Smooth muscle cell of the brain vasculature (primary cell): ENCODE measurements at regions not wholly inside any gene's neighbourhood (a gene's known extent, or its start where the extent isn't known, plus 50 kb on each side); places are given as distances from the start of the nearest gene placed in this dataset.
"Not testable (repeated sequence)": the region's sequence is repeated elsewhere in the genome, so short reads cannot be mapped to it uniquely, and the experiment has no call there.

ENCODE experiments used
- DNase-seq: peaks from one replicate; pipeline ENCODE4 v3.0.0-alpha.2; 2012; ENCODE audit warnings: low read depth, low spot score

DNA sequence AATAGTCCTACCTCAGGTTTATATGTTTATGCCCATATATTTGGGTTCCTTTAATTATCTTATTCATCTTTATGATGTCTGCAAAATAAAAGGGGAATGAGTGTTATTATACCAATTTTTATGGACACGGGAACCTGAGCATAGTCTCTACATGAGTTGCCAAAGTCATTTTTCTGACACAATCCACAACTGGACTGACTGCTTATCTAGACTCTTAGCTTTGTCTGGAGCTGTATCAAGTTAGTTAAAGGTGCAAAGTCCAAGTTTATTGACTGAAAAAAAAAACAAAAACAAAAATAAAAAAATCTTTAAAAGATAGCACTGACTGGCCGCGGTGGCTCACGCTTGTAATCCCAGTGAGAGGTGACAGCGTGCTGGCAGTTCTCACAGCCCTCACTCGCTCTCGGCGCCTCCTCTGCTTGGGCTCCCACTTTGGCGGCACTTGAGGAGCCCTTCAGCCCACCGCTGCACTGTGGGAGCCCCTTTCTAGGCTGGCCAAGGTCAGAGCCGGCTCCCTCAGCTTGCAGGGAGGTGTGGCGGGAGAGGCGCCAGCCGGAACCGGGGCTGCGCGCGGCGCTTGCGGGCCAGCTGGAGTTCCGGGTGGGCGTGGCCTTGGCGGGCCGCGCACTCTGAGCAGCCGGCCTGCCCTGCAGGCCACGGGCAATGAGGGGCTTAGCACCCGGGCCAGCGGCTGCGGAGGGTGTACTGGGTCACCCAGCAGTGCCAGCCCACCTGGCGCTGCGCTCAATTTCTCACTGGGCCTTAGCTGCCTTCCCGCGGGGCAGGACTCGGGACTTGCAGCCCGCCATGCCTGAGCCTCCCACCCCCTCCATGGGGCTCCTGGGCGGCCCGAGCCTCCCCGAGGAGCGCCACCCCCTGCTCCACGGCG lies 116.6 kb upstream of the MBNL1 start:
- DNase-seq: not testable (repeated sequence)

DNA sequence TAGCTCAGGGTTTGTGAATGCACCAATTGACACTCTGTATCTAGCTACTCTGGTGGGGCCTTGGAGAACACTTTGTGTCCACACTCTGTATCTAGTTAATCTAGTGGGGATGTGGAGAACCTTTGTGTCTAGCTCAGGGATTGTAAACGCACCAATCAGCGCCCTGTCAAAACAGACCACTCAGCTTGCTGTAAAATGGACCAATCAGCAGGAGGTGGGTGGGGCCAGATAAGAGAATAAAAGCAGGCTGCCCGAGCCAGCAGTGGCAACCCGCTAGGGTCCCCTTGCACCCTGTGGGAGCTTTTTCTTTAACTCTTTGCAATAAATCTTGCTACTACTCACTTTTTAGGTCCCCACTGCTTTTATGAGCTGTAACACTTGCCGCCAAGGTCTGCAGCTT lies 115.6 kb upstream of the MBNL1 start:
- not testable (repeated sequence) for DNase-seq

DNA sequence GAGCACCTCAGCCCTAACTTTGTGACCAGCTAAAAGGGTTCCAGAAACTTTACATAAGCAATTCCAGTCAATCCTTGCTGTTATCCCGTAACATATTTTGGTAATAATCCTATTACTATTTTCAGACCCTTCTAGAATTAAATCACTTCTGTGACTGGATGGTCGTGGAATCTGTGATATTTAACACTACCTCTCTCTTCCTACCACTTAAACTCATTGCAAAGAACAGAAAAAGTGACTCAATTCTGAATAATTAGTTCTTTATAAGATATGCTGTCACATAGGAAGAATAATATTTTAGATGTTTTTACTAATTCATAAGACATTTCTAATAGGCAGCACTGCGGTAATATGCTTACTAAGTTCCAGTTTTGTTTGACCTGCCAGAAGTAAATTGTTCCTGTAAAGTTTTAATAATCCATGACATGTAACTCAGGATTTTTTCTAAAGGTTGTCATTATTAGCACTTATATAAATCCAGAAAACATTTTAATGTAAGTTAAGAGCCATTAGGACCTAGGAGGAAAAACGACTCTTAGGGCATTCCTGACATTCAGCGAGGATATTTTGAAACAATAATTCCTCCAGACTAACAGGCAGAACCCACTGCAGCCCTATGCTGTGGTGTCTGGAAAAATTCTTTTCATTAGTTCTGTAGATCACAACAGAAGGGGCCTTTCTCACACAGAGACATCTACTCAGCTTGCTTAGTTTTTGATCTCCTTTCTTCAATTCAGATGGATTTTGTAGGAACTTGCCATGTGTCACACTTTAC lies 113.3 kb upstream of the MBNL1 start:
- no peak for DNase-seq

DNA sequence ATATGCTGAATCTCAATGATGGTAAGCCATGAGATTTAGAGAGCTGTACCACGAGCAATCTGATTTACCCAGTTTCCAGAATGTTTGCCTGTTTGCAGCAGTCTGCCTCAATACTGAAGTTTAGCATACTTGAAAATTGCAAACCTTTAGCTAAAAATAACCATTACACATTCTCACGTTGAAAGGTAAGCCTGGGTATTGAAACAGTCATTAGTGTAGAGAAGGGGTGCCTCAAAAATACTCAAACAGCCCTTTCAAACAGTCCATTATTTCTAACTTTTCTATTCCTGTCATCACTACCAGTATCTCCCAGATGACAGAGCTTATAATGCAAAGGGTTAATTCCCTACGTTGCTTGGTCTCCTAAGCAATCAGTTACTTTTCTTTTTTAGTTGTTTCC lies 111.8 kb upstream of the MBNL1 start:
- DNase-seq: no peak

DNA sequence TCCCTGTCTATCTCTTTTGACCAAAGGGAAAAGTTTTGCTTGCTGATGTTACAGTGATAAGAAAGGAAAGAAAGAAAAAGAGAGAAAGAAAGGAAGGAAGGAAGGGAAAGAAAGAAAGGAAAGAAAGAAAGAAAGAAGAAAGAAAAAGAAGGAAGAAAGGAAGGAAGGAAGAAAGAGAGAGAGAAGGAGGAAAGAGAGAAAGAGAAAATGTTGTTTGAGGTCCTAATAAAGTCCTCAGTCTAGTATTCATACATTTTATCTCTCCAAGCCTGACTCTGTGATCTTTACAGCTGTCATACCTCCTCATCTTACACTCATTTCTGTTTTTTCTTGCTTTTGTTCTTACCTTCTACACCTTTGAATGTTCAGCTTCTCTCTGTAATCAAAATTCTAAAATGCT lies 111.4 kb upstream of the MBNL1 start:
- no peak for DNase-seq

DNA sequence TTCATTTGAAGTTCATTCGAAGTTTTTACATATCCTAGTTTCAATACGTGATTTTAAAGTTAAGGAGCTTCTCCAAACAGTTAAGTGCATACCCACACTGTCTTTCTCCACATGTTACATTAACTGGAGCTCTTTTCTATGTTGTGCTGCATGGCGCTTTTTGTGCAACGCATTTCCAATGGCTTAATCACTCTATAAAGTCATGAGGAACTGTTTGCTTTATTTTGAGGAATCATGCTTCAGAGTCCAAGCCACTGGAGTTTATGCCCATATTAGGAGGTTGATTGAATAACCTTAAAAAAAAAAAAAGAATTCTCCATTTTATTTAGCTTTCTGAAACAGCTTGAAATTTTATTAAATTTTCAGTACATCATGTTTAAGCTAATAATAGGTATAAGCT lies 109.4 kb upstream of the MBNL1 start:
- DNase-seq: no peak

DNA sequence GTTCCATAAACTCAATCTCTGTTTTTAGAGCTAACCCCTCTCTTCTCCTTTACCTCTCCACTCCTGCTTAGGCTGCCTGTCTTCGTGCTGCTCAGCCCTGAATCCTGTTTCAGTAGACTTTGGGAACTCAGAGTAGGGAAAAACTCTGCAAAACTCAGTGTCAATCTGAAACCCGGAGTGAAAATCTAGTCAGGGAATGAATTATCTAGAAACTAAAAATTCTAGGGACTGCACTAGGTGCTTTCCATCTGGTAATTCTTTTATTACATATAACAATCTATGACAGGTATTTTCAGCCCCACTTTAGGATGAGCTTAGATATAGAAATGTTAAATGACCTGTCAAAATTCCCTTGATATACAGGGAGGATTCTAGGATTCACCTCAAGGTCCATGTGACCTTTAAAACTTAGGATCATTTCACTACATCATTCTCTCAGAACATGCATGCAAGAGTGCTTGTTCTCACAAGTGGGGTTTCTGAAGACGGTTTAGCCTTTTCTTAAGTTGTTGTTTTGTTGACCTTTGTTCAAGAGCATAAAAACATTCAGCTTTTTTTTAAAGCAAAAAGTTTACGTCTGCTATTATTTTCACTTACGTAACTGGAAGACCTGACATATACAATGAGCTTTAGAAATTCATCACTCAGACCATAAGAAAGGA lies 108.2 kb upstream of the MBNL1 start:
- DNase-seq: no peak

DNA sequence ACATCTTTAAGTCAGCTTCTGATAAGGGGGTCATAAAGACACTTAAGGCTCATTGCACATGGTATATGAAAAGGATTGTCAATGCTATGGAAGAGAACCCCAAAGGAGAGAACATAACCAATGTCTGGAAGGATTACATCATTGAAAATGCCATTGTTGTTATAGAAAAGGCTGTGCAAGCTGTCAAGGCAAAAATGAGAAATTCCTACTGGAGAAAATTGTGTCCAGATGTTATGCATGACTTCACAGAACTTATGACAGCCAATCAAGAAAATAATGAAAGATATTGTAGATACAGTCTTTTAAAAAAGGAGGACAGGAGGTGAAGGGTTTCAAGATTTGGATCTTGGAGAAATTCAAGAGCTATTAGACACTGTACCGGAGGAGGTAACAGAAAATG lies 96.3 kb upstream of the MBNL1 start:
- no peak for DNase-seq

DNA sequence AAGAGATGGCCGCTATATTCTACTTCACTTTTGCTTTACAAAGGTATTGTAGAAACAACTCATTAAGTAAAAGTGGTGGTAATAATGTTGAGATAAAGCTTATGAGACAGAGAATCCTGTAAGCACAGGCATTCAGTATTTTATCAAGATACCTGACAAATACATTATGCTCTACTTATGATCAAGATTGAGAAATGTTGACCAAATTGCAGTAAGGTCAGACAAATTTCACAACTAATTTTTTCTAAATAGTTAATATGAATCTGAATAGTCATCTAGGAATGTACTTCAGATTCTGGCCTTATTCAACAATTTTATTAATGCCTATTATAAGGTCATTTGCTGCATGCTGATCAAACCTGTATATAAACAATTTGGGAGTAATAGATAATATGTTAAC lies 95.1 kb upstream of the MBNL1 start:
- DNase-seq: no peak

DNA sequence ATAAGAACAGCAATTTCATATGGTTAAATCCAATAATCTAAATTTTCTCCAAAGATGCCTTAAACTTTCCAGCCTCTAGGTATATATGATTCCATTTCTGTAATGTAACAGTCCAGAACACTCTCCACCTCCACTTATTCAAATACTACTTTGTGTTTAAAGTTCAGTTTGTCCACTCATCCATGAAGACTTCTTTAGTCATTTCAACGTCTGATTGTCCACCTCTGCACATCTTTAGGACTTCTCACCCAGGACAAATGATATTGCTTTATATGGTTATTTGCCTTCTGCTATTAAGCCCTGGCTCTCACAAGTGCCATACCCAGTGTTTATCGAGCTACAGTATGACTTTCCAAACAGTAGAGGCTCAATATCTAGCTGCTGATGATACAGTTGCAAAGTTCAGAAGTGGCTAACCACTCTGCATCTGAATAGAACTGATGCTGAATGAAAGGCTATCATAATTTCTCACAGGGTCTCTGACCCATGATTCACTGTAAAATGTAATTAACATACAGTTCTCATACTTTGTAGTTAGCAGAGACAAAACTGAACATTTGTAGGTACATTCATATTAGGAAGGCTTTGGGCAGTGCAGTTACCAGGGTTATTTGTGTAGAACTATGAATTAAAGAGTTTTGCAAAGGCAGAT lies 93.7 kb upstream of the MBNL1 start:
- DNase-seq: no peak

DNA sequence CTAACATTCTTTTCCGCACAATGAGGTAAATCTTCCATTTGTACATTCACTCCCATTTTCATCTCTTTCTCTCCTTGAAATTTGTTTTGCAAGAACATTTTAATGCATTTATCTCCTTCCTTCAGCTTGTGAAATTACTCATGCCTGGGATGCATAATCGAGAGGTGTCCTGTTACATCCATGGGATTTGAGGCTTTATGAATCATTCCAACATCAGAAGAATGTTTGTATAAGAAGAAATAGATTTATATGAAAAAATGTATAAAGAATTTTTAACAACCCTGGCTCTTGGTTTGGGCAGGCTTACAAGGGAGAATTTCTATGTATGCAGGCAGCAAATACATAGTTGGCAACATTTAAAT lies 93.2 kb upstream of the MBNL1 start:
- peak; percentile 46 for DNase-seq

DNA sequence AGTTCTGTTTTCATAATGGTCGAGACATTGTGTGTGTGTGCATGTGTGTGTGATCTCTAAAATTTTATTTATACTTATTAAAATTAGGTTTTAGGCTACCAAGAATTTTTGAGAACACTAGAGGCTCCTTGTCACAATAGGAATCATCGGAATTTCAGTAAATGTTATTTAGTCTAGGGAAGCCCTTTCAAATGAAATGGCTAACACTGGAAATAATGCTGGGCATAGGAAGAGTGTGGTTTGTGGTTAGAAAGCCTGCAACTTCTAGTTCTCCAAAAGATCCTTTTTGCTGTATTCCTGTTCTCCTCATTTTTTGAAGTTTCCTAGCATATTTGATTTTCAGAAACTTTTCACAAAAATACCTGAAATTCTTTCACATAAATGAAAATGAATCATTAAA lies 92.5 kb upstream of the MBNL1 start:
- no peak for DNase-seq

DNA sequence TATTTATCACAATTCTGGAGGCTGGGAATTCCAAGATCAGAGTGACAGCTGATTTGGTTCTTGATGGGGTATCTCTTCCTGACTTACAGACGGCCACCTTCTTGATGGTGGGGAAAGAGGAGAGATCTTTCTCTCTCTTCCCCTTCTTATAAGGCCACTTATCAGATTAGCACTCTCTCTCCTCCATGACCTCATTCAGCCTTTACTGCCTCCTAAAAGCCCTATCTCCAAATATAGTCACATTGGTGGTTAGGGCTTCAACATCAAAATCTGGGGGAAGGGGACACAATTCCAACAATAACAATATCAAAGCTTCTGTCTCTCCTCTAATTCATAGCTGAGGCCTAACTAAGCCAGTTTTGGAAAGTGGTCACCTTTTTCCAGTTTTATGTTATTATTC lies 91.7 kb upstream of the MBNL1 start:
- DNase-seq: no peak

DNA sequence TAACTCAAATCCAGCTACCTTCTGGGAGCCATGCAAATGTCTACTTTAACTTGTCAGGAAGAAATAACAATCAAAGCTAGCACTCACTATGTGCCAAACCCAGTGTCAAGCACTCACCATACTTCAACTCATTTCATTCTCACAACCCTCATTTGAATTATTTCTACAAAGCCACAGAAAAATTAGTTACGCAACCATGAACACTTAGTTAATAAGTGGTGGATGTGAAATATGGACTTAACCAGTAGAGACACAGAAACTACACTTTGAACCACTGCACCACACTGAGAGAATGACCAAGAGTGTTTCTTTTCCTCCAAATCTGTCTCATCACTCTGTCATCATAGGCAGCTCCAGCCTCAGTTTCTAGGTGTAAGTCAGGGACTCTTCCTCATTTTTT lies 91.0 kb upstream of the MBNL1 start:
- no peak for DNase-seq

DNA sequence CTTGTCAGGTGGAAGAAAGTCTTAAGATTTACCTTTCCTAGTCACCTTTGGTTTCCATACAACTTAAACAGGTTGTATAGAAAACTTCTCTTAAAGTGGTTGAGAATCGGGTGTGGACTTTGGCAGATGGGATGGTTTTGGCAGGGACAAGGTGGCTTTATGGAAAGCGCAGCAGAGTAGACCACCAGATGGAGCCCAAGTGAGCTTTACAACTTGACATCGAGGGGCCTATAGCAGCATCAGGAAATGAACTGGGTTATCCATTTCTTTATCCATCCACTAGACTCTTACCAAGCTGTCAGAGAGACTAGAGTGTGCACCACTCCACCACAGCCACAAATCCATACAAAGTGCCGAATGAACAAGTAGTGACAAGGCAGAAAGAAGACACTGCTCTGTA lies 85.3 kb upstream of the MBNL1 start:
- no peak for DNase-seq

DNA sequence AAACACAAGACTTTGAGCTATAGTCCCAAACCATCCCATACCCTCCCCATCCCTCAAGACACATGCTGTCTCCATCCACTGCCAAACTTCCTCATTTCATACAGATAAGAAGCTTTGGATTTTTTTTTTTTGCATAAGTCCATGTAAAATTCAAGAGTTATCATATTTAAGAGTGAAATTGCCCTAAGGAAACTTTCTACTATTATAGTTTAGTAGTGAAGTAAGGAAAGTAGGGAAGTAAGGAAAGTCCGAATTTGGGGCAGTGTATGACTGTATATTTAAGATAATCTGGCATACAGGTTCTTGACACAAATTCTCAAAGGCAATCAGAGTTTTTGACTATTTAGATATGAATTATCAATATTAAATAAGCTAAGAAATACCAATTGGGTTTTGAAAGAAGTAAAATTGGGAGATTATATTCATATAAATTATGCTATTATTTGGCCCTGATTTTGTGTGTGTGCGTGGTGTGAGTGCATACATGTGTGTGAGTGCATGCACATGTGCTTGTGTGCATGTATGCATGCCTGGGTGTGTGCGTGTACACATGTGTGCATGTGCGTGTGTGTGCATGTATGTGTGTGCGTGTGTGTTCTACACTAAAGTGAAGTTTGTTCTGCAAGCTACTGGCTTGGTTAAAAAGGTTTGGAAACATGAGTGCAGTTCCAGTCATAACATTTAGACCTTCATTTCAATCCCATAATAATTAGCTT lies 83.6 kb upstream of the MBNL1 start:
- no peak for DNase-seq

DNA sequence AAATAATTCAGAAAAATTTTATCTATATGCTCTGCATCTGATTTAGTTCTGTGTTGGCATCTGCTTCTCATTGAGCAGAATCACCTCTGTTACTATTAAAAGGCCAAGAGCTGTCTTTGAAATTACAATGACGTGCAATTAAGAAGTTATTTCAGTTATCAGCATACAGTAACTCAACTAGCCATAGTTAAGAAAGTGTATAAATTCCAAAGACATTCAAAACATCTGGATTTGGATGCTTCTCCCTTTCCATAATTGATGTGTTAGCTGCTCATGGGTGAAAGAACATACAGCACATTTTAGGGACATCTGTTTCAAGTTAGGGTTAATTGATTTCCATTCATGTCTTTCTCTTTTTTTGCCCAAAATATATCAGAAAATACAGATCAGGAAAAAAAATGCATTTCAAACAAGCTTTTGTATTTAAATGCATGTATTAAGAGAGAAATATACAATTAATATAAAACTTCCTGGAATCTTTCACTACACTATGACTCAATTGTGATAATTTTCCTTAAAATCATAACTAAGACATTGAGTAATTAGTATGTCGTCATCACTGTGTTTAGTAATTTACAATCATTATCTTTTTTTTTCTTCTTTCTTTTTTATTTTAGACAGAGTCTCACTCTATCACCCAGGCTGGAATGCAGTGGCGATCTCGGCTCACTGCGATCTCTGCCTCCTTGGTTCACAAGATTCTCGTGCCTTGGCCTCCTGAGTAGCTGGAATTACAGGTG lies 82.7 kb upstream of the MBNL1 start:
- no peak for DNase-seq

DNA sequence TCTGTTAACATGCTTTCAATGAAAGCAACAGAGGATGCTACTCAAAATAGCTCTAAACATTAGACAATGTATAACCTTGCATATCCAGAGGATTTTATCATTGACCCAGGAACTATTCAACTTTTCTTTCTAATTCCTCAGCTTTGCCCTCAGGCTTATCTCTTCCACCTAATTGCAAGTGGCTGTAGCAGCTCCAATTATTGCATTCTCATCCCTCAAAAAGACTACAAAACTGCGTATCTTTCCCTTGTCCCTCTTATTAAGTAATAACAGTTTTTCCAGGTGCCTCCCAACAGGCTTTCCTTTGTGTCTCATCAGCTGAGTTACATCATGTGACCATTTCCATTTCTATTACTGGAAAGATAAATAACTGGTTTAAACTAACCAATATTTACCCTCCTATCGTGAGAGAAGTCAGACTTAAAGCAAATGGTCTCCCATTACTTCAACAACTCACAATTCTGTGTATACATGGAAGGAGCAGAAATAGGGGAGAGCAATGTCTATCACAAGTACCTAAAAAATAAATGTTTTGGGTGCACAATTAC lies 78.0 kb upstream of the MBNL1 start:
- no peak for DNase-seq

DNA sequence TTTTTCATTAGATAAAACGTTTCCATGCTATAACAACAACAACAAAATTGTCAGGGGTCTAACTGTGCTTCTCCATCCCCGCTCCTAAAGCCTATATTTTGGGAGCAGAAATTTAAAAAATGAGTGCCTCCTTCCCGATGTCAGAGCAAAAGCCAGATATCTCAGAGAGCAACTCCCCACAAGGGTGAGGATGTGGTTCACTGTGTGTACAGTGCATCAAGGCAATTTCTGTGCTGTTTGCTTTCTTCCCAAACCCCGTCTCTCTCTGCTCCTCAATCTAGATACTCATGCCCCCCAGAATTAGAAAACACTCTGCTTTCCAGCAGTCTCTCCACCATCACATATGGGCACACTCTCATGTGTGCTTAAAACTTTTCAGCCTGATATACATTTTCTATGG lies 76.7 kb upstream of the MBNL1 start:
- no peak for DNase-seq

DNA sequence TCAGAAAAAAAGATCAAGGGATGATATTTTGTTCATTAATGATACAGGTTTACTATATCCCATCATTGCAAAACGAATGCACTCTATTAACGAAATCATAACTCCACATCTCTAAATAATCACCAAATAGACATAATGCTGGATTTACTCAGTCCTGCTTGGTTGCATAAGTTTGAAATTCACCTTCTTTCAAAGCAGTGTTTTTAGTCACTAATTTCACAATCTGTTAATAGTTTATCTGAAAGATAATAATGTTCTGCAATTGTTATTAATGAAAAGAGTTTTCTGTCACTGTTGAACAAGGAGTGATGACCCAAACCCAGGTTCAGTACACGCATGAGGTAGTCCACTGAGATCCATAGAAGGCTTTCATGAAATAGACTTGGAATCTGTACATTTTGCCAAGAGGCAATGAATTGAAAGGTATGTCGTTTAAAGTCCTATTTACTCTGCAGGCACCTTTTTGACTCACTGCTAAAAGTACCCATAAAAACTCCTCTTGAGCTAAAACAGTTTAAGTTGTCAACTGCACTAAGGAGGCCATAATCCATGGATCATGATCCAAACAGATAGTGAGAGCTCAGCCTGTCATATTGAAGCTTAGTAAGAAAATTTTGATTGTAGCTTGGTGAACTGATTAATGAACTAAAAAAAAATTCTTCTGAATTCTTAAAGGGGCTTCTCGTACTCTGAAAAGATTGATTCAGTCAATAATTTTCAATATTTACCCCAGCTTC lies 75.6 kb upstream of the MBNL1 start:
- DNase-seq: no peak
